Tibial nerve (tissue), 4 donors: ENCODE measurements at regions not wholly inside any gene's neighbourhood (a gene's known extent, or its start where the extent isn't known, plus 50 kb on each side); places are given as distances from the start of the nearest gene placed in this dataset.
"Not testable (repeated sequence)": the region's sequence is repeated elsewhere in the genome, so short reads cannot be mapped to it uniquely, and the experiment has no call there.

Experiments
- DNase-seq, 2 donors: peaks; one replicate each; pipeline ENCODE4 v3.0.0-alpha.2; 2019; ENCODE audit warnings: low spot score in 2 of 2
- H3K27ac ChIP-seq, 4 donors: fragments of 200-600 bp; sonication (generic) in 3 of 4; one replicate each; pipeline ENCODE4 v1.5.1; 2017 to 2019; ENCODE audit warnings: mild to moderate bottlenecking in 1 of 4
- H3K27me3 ChIP-seq, 2 donors: fragments of 200-600 bp; sonication (generic) in 1 of 2; one replicate each; pipeline versions ENCODE4 v1.5.1 to v1.6.0; 2017 to 2019
- H3K36me3 ChIP-seq, 3 donors: fragments of 200-600 bp; sonication (generic); one replicate each; pipeline ENCODE4 v1.5.1; 2018 to 2019
- H3K4me1 ChIP-seq, 4 donors: fragments of 200-600 bp; sonication (generic) in 3 of 4; one replicate each; pipeline ENCODE4 v1.5.1; 2017 to 2019
- H3K4me3 ChIP-seq, 4 donors: fragments of 200-600 bp; sonication (generic) in 3 of 4; one replicate each; pipeline ENCODE4 v1.5.1; 2017 to 2019; ENCODE audit warnings: mild to moderate bottlenecking in 1 of 4, moderate library complexity in 1 of 4
- H3K9me3 ChIP-seq, 4 donors: fragments of 200-600 bp; sonication (generic) in 3 of 4; one replicate each; pipeline ENCODE4 v1.5.1; 2017 to 2019
- EP300 ChIP-seq, 2 donors: sonication (generic); formaldehyde crosslinking; IDR thresholded peaks; one replicate each; pipeline ENCODE4 v1.6.1; 2017; ENCODE audit warnings: antibody characterized with exemption in 2 of 2, mild to moderate bottlenecking in 1 of 2
- POLR2A ChIP-seq, 2 donors: fragments of 450-650 bp; IDR thresholded peaks; one replicate each; pipeline ENCODE4 v1.6.1; 2017; ENCODE audit warnings: antibody characterized with exemption in 2 of 2, mild to moderate bottlenecking in 2 of 2, moderate library complexity in 2 of 2
- WGBS, 2 donors: methylation state at CpG; one replicate each; pipeline ENCODE4 v1.1.5; 2018; 5-methylcytosine and 5-hydroxymethylcytosine counted together
- TF ChIP-seq, protein P1 (sequence below), 5 experiments: fragments of 200-600 bp in 3 of 5; fragments of 450-650 bp in 2 of 5; sonication (generic) in 3 of 5; IDR thresholded peaks; one replicate each; pipeline ENCODE4 v1.5.1; 2016 to 2019; ENCODE audit warnings: antibody characterized with exemption in 5 of 5, mild to moderate bottlenecking in 3 of 5, moderate library complexity in 2 of 5

DNA sequence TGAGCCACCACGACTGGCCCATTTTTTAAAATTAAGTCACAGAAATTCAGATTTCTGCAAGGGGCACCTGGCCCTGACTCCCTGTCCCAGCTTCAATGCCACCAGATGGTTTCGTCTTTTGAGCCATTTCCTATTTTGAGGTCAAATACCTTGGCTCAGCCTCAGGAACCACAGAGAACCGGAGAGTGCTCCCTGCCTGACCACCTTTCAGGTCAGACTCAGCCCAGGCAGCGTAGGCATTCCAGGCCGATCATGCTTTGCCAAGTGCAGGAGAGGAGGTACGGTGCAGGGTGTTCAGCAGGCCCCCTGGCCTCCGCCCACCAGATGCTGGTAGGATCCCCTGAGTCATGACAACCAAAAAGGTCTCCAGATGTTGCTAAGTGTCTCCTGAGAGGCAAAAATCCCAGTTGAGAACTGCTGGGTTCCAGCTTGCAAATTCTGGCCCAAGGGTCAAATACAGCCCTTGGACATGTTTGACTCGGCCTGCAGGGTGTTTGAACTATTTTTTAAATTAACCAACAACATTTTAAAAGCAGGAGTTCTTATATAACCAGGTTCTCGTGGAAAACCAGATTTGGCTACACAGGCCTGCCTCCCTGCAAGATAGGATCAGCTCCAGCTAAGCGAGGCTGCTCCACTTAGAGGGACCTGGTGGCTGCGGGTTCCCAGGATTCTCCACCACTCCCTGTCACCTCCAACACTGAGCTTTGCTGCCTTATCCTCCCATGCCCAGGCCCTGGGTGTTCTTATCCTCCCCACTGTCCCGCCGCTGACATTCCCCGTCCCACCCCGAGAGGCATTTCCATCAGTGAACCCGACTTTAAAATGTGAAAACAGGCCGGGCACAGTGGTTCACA is 61.9 kb upstream of the TARDBP start:
- TF ChIP-seq, protein P1, sequence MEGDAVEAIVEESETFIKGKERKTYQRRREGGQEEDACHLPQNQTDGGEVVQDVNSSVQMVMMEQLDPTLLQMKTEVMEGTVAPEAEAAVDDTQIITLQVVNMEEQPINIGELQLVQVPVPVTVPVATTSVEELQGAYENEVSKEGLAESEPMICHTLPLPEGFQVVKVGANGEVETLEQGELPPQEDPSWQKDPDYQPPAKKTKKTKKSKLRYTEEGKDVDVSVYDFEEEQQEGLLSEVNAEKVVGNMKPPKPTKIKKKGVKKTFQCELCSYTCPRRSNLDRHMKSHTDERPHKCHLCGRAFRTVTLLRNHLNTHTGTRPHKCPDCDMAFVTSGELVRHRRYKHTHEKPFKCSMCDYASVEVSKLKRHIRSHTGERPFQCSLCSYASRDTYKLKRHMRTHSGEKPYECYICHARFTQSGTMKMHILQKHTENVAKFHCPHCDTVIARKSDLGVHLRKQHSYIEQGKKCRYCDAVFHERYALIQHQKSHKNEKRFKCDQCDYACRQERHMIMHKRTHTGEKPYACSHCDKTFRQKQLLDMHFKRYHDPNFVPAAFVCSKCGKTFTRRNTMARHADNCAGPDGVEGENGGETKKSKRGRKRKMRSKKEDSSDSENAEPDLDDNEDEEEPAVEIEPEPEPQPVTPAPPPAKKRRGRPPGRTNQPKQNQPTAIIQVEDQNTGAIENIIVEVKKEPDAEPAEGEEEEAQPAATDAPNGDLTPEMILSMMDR (IDR thresholded peaks at IDR 0.05) = no peak
- TF ChIP-seq POLR2A (IDR thresholded peaks at IDR 0.05) = no peak
- TF ChIP-seq EP300 (IDR thresholded peaks at IDR 0.05) = no peak
- no peak overlapping the region for H3K27ac ChIP-seq
- 80 to 82% methylated on average over 17 of the region's 17 CpGs for WGBS, 2 donors

DNA sequence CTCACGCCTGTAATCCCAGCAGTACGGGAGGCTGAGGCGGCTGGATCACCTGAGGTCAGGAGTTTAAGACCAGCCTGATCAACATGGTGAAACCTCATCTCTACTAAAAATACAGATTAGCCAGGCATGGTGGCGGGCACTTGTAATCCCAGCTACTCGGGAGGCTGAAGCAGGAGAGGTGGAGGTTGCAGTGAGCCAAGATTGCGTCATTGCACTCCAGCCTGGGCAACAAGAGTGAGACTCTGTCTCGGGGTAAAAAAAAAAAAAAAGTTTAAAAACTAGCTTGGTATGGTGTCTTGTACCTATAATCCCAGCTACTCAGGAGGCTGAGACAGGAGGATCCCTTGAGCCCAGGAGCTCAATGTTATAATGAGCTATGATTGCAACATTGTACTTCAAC is 61.2 kb upstream of the TARDBP start:
- WGBS, 2 donors = 96 to 97% methylated on average over 7 of the region's 7 CpGs
- H3K27ac ChIP-seq, H3K27me3 ChIP-seq, DNase-seq, H3K4me3 ChIP-seq, H3K36me3 ChIP-seq, H3K4me1 ChIP-seq: not testable (repeated sequence)
- peaks cover 0 to 17% (median 0%) of the 10 kb centered on the region in 4 donors for H3K9me3 ChIP-seq

More for the DNA sequence above, 61.9 kb upstream of the TARDBP start:
- Histone ChIP-seq H3K36me3 (no peaks in the 10 kb centered on the region), H3K27me3 (no peaks in the 10 kb centered on the region), H3K9me3 (peaks cover 0 to 17% (median 0%) of the 10 kb centered on the region in 4 donors), H3K4me3 (no peak overlapping the region), H3K4me1 (peaks cover 0 to 4% (median 0%) of the 10 kb centered on the region in 4 donors)
- DNase-seq = no peak

DNA sequence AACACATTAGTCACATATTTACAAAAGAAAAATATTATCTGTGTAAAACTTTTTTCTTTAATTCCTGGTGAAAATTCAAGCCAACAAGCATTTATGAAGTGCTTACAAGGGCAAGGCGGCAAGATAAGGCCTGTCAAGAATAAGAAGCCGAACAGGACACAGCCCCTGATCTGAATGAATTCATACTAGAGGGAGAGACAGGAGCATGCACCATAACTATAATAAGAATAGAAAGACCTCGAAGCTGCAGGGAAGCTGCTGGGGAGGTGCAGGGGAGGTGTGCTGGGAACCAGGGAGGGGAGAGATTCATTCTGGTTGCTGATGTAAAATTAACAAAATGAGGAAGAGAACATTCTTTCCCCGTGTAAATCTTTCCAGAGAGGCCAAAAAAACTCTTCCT is 60.5 kb upstream of the TARDBP start:
- Histone ChIP-seq H3K4me1 (no peaks in the 10 kb centered on the region), H3K27ac (no peak overlapping the region), H3K4me3 (no peak overlapping the region), H3K9me3 (peaks cover 0 to 17% (median 0%) of the 10 kb centered on the region in 4 donors), H3K27me3 (no peaks in the 10 kb centered on the region), H3K36me3 (no peaks in the 10 kb centered on the region)
- no peak for DNase-seq
- WGBS, 2 donors = 55 to 62% methylated on average over 4 of the region's 4 CpGs
- TF ChIP-seq POLR2A (IDR thresholded peaks at IDR 0.05) = no peak
- TF ChIP-seq, protein P1 (IDR thresholded peaks at IDR 0.05) = no peak

DNA sequence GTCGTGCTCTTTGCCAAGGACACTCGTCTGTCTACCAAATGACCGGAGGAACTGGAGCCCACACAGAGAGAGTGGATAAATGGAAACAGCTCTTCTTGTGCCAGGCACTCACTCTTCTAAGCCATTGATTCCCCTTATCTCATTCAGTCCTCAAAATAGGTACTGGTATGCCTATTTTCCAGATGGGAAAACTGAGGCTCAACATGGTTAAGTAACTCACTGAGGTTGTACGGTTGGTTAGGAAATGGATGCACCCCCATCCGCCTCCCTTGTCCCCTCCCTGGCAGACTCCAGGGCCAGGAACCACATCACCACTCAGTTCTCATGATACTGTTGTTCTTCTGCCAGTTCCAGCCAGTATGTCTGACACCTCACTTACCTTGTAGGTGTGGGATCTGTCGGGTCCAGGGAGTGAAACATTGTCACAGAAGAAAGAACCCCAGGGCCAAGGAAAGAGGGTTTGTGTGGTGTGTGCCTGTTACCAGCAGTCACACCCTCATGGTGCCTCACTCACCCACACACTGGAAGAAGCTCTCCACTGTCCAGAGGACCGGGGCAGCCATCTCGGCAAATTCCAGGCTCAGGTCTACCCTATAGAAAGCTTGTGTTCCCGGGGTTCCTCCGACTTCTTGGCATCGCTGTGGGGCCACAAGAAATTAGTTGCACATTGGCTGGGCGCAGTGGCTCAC is 58.8 kb upstream of the TARDBP start:
- Histone ChIP-seq H3K36me3 (no peaks in the 10 kb centered on the region), H3K4me1 (no peaks in the 10 kb centered on the region), H3K9me3 (peaks cover 0 to 17% (median 0%) of the 10 kb centered on the region in 4 donors), H3K27me3 (no peaks in the 10 kb centered on the region), H3K4me3 (no peak overlapping the region), H3K27ac (no peak overlapping the region)
- DNase-seq = no peak
- no peak for TF ChIP-seq EP300 (IDR thresholded peaks at IDR 0.05)
- TF ChIP-seq, protein P1 (IDR thresholded peaks at IDR 0.05) = no peak
- no peak for TF ChIP-seq POLR2A (IDR thresholded peaks at IDR 0.05)
- 91 to 95% methylated on average over 12 of the region's 12 CpGs for WGBS, 2 donors

DNA sequence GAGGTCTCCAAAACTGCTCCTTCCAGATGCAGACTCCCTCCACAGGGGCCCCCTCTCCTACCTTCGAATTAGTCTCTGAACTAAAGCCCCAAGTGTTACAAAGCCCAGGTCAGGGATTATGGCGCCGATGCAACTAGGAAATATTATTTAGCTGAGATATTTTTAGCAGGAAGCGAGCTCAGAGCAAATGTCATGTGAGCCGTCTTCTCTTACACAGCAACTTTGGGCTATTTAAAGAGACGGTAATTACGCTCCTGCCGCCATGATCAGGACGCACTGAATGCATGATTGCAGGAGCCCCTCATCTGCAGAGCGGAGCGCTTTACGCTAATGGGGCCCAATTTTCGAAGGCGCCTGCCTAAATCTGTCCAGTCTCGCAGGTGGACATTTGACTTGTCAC is 55.3 kb upstream of the TARDBP start:
- TF ChIP-seq, protein P1 (IDR thresholded peaks at IDR 0.05) = no peak
- no peak for TF ChIP-seq EP300 (IDR thresholded peaks at IDR 0.05)
- Histone ChIP-seq H3K9me3 (peaks cover 0 to 17% (median 0%) of the 10 kb centered on the region in 4 donors), H3K27me3 (no peaks in the 10 kb centered on the region), H3K4me1 (peaks cover 0 to 11% (median 0%) of the 10 kb centered on the region in 4 donors), H3K27ac (no peak overlapping the region), H3K36me3 (no peaks in the 10 kb centered on the region), H3K4me3 (no peak overlapping the region)
- WGBS, 2 donors = 70 to 71% methylated on average over 15 of the region's 15 CpGs
- DNase-seq = no peak
